A549 (cell line): ENCODE measurements at regions not wholly inside any gene's neighbourhood (a gene's known extent, or its start where the extent isn't known, plus 50 kb on each side); places are given as distances from the start of the nearest gene placed in this dataset.

Experiments
- ATAC-seq, 2 experiments: fragments of 200-7000 bp in 1 of 2; fragments of >200 bp in 1 of 2; cut with Nextera tagmentation in 1 of 2; cut with Tn5 transposase in 1 of 2; 3 replicates each; pipeline versions ENCODE4 v1.8.0 to v1.9.1; 2018 to 2020; ENCODE audit warnings: mild to moderate bottlenecking in 1 of 2, moderate library complexity in 1 of 2
- CTCF ChIA-PET: fragments of 300-600 bp; sonication (Branson Sonifier 250); formaldehyde crosslinking; extraction: SDS; loops from one replicate; lab custom pipeline; 2021; ENCODE audit warnings: antibody characterized with exemption, inconsistent platforms; lab: Yijun Ruan, JAX
- POLR2A ChIA-PET: fragments of 350-600 bp; formaldehyde crosslinking; extraction: SDS; loops from one replicate; lab custom pipeline; 2021; ENCODE audit warnings: antibody characterized with exemption, inconsistent platforms; lab: Yijun Ruan, JAX
- DNase-seq, 2 experiments: peaks; one replicate each; pipeline versions ENCODE4 v3.0.0 to v3.0.0-alpha.2; 2011 to 2016; ENCODE audit warnings: low read depth in 1 of 2, low spot score in 1 of 2
- FAIRE-seq: peaks from 2 replicates; lab custom pipeline; 2011; peaks lifted over from hg19 to GRCh38; lab: Jason Lieb, UNC
- H3K27ac ChIP-seq, 2 experiments: fragments of >200 bp; sonication (Bioruptor Twin); formaldehyde crosslinking; 3 replicates each; pipeline ENCODE4 v1.5.1; 2016 to 2017
- H3K4me1 ChIP-seq: fragments of >200 bp; sonication (Bioruptor Twin); formaldehyde crosslinking; 3 replicates; pipeline ENCODE4 v1.6.1; 2016
- H3K4me2 ChIP-seq: fragments of >200 bp; sonication (Bioruptor Twin); formaldehyde crosslinking; 3 replicates; pipeline ENCODE4 v1.6.1; 2016
- H3K4me3 ChIP-seq: fragments of >200 bp; sonication (Bioruptor Twin); formaldehyde crosslinking; 3 replicates; pipeline ENCODE4 v1.5.1; 2016
- H3K9me3 ChIP-seq: fragments of >200 bp; sonication (Bioruptor Twin); formaldehyde crosslinking; 3 replicates; pipeline ENCODE4 v1.6.1; 2016
- ATOH8 ChIP-seq: fragments of 250-450 bp; sonication (Bioruptor Pico); IDR thresholded peaks from 2 replicates; pipeline ENCODE4 v1.5.0; 2020; ENCODE audit warnings: low read depth, mild to moderate bottlenecking, moderate library complexity
- CBX2 ChIP-seq: fragments of 200-600 bp; sonication (generic); IDR thresholded peaks from 2 replicates; pipeline ENCODE4 v1.6.1; 2016; ENCODE audit warnings: low read depth, mild to moderate bottlenecking, borderline replicate concordance
- FOSB ChIP-seq: fragments of 250-450 bp; sonication (Bioruptor Pico); IDR thresholded peaks from 2 replicates; pipeline ENCODE4 v1.5.0; 2020; ENCODE audit warnings: mild to moderate bottlenecking, moderate library complexity
- FOXS1 ChIP-seq: fragments of 250-450 bp; sonication (Bioruptor Pico); IDR thresholded peaks from 2 replicates; pipeline ENCODE4 v1.5.0; 2020; ENCODE audit warnings: mild to moderate bottlenecking, moderate library complexity
- HEYL ChIP-seq: fragments of 250-450 bp; sonication (Bioruptor Pico); IDR thresholded peaks from 2 replicates; pipeline ENCODE4 v1.8.0; 2021; ENCODE audit warnings: mild to moderate bottlenecking, moderate library complexity
- HMGXB4 ChIP-seq: fragments of 250-450 bp; sonication (Bioruptor Pico); IDR thresholded peaks from 2 replicates; pipeline ENCODE4 v1.5.0; 2021; ENCODE audit warnings: mild to moderate bottlenecking, moderate library complexity, borderline replicate concordance
- HOXA7 ChIP-seq: fragments of 250-450 bp; sonication (Bioruptor Pico); IDR thresholded peaks from 2 replicates; pipeline ENCODE4 v1.5.0; 2020; ENCODE audit warnings: mild to moderate bottlenecking, moderate library complexity
- MAFK ChIP-seq: fragments of 450-650 bp; IDR thresholded peaks from 2 replicates; pipeline ENCODE4 v1.6.1; 2014; ENCODE audit not compliant: partially characterized antibody
- MAZ ChIP-seq: fragments of 150-350 bp; IDR thresholded peaks from 2 replicates; pipeline ENCODE4 v1.6.1; 2014; ENCODE audit warnings: antibody characterized with exemption, low read depth, low read length, borderline replicate concordance
- POLR2AphosphoS2 ChIP-seq: conservative IDR thresholded peaks from 2 replicates; pipeline ENCODE4 v1.6.1; 2012; ENCODE audit warnings: low read length, improper control_type of control experiment, inconsistent platforms
- RAD21 ChIP-seq, 2 experiments: fragments of >200 bp in 1 of 2; sonication (Bioruptor Twin) in 1 of 2; formaldehyde crosslinking in 1 of 2; IDR thresholded peaks in 1 of 2; conservative IDR thresholded peaks in 1 of 2; 2 replicates in 1 of 2; 3 replicates in 1 of 2; pipeline ENCODE4 v1.6.1; 2012 to 2018; ENCODE audit warnings: inconsistent platforms in 1 of 2
- SMC3 ChIP-seq: fragments of >200 bp; sonication (Bioruptor Twin); formaldehyde crosslinking; IDR thresholded peaks from 3 replicates; pipeline ENCODE4 v1.6.1; 2018; ENCODE audit warnings: inconsistent platforms
- SREBF2 ChIP-seq: fragments of 450-650 bp; IDR thresholded peaks from 2 replicates; pipeline ENCODE4 v1.6.1; 2014; ENCODE audit warnings: mild to moderate bottlenecking, moderate library complexity
- TFCP2L1 ChIP-seq: fragments of 250-450 bp; sonication (Bioruptor Pico); IDR thresholded peaks from 2 replicates; pipeline ENCODE4 v1.5.0; 2021; ENCODE audit warnings: mild to moderate bottlenecking
- ZC3H11A ChIP-seq: fragments of 450-650 bp; IDR thresholded peaks from 2 replicates; pipeline ENCODE4 v1.6.1; 2014; ENCODE audit warnings: antibody characterized with exemption, mild to moderate bottlenecking
- ZFP36 ChIP-seq: fragments of 450-650 bp; IDR thresholded peaks from 2 replicates; pipeline ENCODE4 v1.6.1; 2014; ENCODE audit warnings: borderline replicate concordance; ENCODE audit not compliant: partially characterized antibody
- ZNF302 ChIP-seq: fragments of 250-450 bp; sonication (Bioruptor Pico); IDR thresholded peaks from 2 replicates; pipeline ENCODE4 v1.9.0; 2021; ENCODE audit warnings: inconsistent platforms, mild to moderate bottlenecking, moderate library complexity
- ZSCAN20 ChIP-seq: fragments of 250-450 bp; sonication (Bioruptor Pico); IDR thresholded peaks from 2 replicates; pipeline ENCODE4 v1.8.0; 2022; ENCODE audit warnings: mild to moderate bottlenecking, moderate library complexity
- WGBS: methylation state at CpG from one replicate; pipeline ENCODE4 v1.1.6; 2017; ENCODE audit errors: missing lambda C conversion rate; 5-methylcytosine and 5-hydroxymethylcytosine counted together
- TF ChIP-seq, protein P1 (sequence below): fragments of 200-600 bp; sonication (generic); IDR thresholded peaks from 2 replicates; pipeline ENCODE4 v1.6.1; 2016; ENCODE audit warnings: antibody characterized with exemption, mild to moderate bottlenecking, moderate library complexity
- TF ChIP-seq, protein P2 (sequence below): fragments of 150-350 bp; IDR thresholded peaks from 2 replicates; pipeline ENCODE4 v1.6.1; 2014; ENCODE audit warnings: low read depth, mild to moderate bottlenecking, low read length

- no peak for FAIRE-seq
- WGBS, result 68% methylated on average over 9 of the region's 9 CpGs
- no peak overlapping the region for H3K4me3 ChIP-seq
- no peak overlapping the region for H3K4me2 ChIP-seq
- POLR2A ChIA-PET, result no interaction called here
- H3K4me1 ChIP-seq, result no peaks in the 10 kb centered on the region
- H3K27ac ChIP-seq, result no peak overlapping the region
- peaks cover 7% of the 10 kb centered on the region; the same call in 2 of the 3 replicates for H3K9me3 ChIP-seq
- no peak for TF ChIP-seq CBX2
- TF ChIP-seq HOXA7 (CRISPR knock-in tag), result no peak
- TF ChIP-seq POLR2AphosphoS2, result no peak
- TF ChIP-seq, all 56 proteins: peak for 0
- CTCF ChIA-PET, result no interaction called here
- ATAC-seq (no peak), DNase-seq (no peak)
Observed at GRCh38 chr2:2825062-2825461, 494.0 kb upstream of the MYT1L start.

DNA sequence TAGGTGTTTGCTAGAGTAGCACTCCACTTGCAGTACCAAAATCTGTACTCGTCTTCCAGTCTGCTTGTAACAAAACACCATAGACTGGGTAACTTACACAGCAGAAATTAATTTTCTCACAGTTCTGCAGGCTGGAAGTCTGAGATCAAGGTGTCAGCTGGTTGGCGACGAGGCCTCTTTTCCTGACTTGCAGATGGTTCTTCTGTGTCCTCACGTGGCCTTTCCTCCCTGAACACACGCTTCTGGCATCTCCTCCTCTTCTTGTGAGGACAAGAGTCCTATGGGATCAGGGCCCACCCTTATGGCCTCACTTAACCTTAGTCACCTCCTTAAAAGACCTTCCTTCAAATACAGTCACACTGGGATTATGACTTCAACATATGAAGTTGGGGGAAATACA, 493.5 kb upstream of the MYT1L start:
- no peak for ATAC-seq
- Histone ChIP-seq H3K27ac (no peak overlapping the region), H3K4me3 (no peak overlapping the region), H3K4me2 (no peak overlapping the region), H3K9me3 (peaks cover 7% of the 10 kb centered on the region; the same call in 2 of the 3 replicates), H3K4me1 (no peaks in the 10 kb centered on the region)
- TF ChIP-seq FOXS1 (no peak), MAFK (no peak), SREBF2 (no peak), HMGXB4 (CRISPR knock-in tag) (no peak), FOSB (CRISPR knock-in tag) (no peak), MAZ (no peak), TFCP2L1 (CRISPR knock-in tag) (no peak), SMC3 (no peak), ATOH8 (no peak), ZNF302 (CRISPR knock-in tag) (no peak)
- WGBS, result 28% methylated on average over 5 of the region's 5 CpGs
- DNase-seq, result no peak
- no peak for FAIRE-seq
- POLR2A ChIA-PET, result no interaction called here
- CTCF ChIA-PET, result no interaction called here

DNA sequence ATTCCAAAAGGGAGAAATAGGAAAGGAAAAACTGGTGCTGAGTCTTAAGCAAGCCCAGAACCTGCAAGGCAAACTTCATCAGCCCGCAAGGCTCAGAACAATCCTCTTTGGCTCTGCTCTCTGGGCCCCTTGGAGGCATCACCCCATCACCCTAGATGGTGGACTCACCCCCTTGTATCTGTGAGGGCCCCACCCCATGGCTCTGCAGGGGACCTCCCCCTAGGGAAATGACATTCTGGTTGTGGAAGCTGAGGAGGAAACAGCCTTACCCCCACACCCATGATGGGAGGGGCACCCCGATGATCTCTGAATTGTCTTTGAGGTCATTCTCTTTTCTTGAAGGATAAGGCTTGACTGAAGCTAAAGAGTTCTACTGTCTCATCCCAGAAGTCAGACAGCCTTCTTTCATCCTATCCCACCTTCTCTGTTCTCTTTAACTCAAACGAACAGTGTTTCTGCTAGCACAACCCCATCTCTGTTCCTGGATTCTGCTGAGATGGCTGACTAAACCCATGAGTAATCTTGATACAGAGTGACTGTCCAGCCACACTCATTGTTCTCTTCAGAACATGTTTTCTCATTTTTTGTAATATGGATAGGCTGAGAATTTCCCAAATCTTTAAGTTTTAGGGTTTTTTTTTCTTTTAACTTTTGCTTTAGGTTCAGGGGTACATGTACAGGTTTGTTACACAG, 492.1 kb upstream of the MYT1L start:
- H3K27ac ChIP-seq, result no peak overlapping the region
- no peak for FAIRE-seq
- no peak for DNase-seq
- ChIA-PET POLR2A (no interaction called here), CTCF (no interaction called here)
- TF ChIP-seq ZC3H11A, result no peak
- TF ChIP-seq RAD21 (conservative IDR thresholded peaks at IDR 0.05 in 1 of 2, IDR thresholded peaks at IDR 0.05 in 1 of 2), result no peak
- TF ChIP-seq ZSCAN20 (CRISPR knock-in tag), result no peak
- TF ChIP-seq TFCP2L1 (CRISPR knock-in tag), result no peak
- TF ChIP-seq, protein P1, sequence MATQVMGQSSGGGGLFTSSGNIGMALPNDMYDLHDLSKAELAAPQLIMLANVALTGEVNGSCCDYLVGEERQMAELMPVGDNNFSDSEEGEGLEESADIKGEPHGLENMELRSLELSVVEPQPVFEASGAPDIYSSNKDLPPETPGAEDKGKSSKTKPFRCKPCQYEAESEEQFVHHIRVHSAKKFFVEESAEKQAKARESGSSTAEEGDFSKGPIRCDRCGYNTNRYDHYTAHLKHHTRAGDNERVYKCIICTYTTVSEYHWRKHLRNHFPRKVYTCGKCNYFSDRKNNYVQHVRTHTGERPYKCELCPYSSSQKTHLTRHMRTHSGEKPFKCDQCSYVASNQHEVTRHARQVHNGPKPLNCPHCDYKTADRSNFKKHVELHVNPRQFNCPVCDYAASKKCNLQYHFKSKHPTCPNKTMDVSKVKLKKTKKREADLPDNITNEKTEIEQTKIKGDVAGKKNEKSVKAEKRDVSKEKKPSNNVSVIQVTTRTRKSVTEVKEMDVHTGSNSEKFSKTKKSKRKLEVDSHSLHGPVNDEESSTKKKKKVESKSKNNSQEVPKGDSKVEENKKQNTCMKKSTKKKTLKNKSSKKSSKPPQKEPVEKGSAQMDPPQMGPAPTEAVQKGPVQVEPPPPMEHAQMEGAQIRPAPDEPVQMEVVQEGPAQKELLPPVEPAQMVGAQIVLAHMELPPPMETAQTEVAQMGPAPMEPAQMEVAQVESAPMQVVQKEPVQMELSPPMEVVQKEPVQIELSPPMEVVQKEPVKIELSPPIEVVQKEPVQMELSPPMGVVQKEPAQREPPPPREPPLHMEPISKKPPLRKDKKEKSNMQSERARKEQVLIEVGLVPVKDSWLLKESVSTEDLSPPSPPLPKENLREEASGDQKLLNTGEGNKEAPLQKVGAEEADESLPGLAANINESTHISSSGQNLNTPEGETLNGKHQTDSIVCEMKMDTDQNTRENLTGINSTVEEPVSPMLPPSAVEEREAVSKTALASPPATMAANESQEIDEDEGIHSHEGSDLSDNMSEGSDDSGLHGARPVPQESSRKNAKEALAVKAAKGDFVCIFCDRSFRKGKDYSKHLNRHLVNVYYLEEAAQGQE, result no peak
- TF ChIP-seq, protein P2, sequence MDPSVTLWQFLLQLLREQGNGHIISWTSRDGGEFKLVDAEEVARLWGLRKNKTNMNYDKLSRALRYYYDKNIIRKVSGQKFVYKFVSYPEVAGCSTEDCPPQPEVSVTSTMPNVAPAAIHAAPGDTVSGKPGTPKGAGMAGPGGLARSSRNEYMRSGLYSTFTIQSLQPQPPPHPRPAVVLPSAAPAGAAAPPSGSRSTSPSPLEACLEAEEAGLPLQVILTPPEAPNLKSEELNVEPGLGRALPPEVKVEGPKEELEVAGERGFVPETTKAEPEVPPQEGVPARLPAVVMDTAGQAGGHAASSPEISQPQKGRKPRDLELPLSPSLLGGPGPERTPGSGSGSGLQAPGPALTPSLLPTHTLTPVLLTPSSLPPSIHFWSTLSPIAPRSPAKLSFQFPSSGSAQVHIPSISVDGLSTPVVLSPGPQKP, result no peak
- no peak for TF ChIP-seq FOSB (CRISPR knock-in tag)
- no peak for TF ChIP-seq HEYL (CRISPR knock-in tag)
- no peak for TF ChIP-seq ZFP36
- TF ChIP-seq HMGXB4 (CRISPR knock-in tag), result no peak
- WGBS, result 21% methylated on average over 3 of the region's 3 CpGs
- H3K4me1 ChIP-seq, result no peaks in the 10 kb centered on the region
- H3K4me3 ChIP-seq, result no peak overlapping the region
- peak in 1 of 2 experiments; percentile 24; a peak in 1 of 6 replicates for ATAC-seq
- H3K4me2 ChIP-seq, result no peak overlapping the region
- H3K9me3 ChIP-seq, result peaks cover 7% of the 10 kb centered on the region; the same call in 2 of the 3 replicates
